IPS-11a (cell line): ENCODE measurements at regions not wholly inside any gene's neighbourhood (a gene's known extent, or its start where the extent isn't known, plus 50 kb on each side); places are given as distances from the start of the nearest gene placed in this dataset.

ENCODE experiments used
- H3K4me3 ChIP-seq: one replicate; pipeline ENCODE4 v1.5.1; 2013; ENCODE audit warnings: low read depth, low read length, control low read depth

DNA sequence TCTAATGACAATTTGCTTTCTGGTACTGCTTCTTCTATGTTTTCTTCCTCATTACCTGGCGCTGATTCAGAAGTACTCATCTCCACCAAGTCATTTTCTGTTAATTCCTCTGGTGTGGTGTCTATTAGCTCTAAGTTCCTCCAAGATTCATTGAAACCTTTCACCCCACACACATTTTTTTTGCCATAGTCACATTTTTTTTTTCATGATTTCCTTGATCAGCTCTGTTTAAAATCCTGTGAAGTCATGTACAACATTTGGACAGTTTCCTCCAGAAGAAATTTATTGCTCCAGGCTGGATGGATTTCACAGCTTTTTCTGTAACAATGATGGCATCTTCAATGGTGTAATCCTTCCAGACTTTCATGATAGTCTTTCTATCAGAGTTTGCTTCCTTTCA lies 243.2 kb upstream of the VEPH1 start:
- no peak overlapping the region for H3K4me3 ChIP-seq

- no peak overlapping the region for H3K4me3 ChIP-seq
Observed at GRCh38 chr3:157741607-157742006, 238.4 kb upstream of the VEPH1 start.

- H3K4me3 ChIP-seq: no peak overlapping the region
Observed at GRCh38 chr3:157738441-157738840, 235.2 kb upstream of the VEPH1 start.

DNA sequence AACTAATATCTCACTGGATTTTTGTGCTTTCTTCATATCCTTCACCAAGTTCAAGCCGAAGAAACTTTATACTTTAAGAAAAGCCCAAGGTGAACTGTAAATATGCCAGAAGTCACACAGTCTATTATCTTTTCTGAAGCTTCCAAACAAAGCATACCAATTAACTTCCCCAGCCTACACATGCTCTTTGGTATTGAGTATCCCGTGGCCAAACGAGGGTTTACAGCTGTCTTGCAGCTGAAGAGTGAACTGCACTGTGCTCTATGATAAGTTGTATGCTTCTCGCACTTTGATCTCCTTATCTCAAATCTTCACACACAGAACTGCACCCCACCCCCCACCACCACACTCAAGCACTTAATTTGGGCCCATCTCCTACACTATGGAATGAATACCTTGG lies 215.6 kb upstream of the VEPH1 start:
- no peak overlapping the region for H3K4me3 ChIP-seq

DNA sequence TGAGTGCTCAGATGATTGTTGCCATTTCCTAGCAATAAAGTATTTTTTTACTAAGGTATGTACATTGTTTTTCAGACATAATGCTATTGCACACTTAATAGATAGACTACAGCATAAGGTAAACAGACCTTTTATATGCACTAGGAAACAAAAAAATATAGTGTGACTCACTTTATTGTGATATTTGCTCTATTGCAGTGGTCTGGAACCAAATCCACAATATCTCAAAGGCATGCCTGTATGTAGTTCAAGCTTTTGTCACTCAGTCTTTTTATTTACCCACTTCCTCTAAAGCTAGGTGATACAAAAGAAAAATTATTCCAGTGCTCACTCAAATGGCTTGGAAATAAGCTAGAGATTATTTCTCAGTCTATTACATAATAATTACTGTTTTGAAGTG lies 209.9 kb upstream of the VEPH1 start:
- no peak overlapping the region for H3K4me3 ChIP-seq

DNA sequence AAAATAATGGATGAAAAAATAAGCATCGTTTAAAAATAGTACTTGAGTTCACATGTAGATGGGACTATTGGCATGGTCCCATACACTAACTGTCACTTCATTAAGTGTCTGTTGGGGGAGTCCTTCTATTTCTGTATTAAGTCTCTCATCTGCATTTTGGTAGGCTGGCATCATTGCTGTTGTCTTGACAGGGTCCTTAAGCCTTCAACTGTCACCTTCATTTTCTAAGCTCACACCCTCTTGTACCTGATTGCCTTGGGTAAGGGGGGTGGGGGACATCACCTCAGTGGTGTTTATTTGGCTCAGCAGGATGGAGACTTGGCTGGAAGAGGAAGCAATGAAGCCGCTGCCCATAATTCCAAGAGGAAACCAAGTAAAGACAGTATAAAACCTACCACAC lies 202.0 kb upstream of the VEPH1 start:
- H3K4me3 ChIP-seq: no peak overlapping the region

- H3K4me3 ChIP-seq: no peak overlapping the region
Observed at GRCh38 chr3:157700405-157700804, 197.2 kb upstream of the VEPH1 start.

GRCh38 chr3:157695586-157695985 lies 192.4 kb upstream of the VEPH1 start:
- no peak overlapping the region for H3K4me3 ChIP-seq

DNA sequence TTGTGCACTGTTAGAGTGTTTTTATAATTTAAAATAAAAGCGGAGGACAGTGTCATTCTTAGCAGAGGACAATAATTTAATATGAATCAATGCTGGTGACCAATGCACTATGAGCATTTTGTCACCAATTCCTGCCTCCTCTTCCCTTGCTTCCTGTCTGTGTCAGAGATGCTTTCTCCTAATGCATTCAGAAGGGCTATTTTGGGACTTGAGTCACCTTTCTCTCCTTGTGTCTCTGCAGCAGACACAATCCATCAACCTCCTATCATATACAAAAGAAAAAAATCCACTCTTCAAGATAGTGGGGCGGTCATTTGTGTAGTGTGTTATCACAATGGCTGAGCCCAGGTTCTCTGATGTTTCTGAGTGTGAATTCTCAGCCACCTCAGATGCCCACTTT lies 191.9 kb upstream of the VEPH1 start:
- no peak overlapping the region for H3K4me3 ChIP-seq

DNA sequence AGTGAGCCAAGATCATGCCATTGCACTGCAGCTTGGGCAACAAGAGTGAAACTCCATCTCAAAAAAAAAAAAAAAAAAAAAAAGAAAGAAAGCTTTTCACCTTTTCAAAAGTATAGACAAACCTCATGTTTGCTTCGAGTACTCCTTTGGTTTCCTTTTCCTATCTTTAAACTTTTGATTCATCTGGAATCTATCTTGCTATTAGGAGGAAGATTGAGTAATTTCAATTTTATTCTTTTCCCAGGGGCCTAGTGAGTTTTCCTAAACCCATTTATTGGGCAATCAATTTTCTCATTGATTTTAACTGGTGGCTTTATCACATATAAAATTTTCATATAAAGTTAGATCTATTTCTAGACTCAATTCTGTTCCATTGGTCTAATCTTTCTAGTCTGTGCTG lies 190.5 kb upstream of the VEPH1 start:
- no peak overlapping the region for H3K4me3 ChIP-seq

GRCh38 chr3:157692468-157692867 lies 189.3 kb upstream of the VEPH1 start:
- no peak overlapping the region for H3K4me3 ChIP-seq

DNA sequence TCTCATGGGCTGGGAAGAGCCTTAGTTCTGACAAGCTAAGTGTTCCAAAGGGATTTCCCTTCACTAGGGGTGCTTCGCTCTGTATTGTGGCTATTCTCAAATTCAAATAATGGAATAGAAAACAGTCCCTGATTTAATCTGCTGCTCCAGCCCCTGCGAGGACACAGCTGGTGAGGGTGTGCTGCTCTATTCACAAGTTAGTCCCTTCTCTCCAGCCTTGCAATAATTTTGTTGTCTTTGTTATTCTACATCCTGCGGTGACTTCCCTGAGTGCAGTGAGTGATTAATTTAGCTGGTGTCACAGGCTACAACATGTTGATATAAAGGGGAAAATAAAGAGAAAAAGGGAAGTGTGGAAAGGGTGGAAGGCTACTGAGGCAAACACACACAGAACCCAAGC lies 180.5 kb upstream of the VEPH1 start:
- no peak overlapping the region for H3K4me3 ChIP-seq

DNA sequence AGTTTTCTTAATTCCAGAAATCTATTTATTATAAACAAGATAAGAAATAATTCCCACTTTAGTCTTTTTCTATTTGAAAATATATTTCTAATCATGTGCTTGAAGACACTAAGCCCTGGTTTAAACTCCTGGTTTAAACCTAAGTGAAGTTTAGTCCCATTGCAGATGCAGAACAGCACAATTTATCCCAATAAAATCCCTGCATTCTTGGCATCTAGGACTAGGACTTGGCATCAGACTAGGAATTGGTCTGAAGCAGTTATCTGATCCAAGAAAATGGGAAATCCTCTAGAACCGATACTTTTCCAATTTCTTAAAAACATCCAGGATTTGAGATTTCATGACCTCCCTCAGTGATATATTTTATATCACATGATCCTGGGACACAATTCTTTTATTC lies 168.8 kb upstream of the VEPH1 start:
- no peak overlapping the region for H3K4me3 ChIP-seq

GRCh38 chr3:157671656-157672055 lies 168.4 kb upstream of the VEPH1 start:
- H3K4me3 ChIP-seq: no peak overlapping the region

- H3K4me3 ChIP-seq: no peak overlapping the region
Observed at GRCh38 chr3:157669416-157669815, 166.2 kb upstream of the VEPH1 start.

DNA sequence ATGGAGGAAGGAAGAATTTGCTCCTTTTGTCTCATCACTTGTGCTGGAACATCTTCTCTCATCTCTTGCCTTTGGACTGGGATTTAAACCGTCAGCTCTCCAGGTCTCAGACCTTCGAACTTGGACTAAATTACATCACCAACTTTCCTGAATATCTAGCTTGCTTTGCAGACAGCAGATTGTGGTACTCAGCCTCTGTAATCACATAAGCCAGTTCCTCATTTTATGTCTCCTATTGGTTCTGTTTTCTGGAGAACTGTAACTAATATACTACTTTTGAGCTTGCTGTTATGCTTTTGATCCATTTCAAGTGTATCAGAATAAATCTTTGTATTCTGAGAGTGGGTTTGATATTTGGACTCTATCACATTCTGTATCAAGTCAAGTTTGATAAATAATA lies 164.3 kb upstream of the VEPH1 start:
- no peak overlapping the region for H3K4me3 ChIP-seq

GRCh38 chr3:157662171-157662570 lies 159.0 kb upstream of the VEPH1 start:
- H3K4me3 ChIP-seq: no peak overlapping the region

- H3K4me3 ChIP-seq: no peak overlapping the region
Observed at GRCh38 chr3:157660847-157661246, 157.6 kb upstream of the VEPH1 start.

GRCh38 chr3:157652366-157652765 lies 149.2 kb upstream of the VEPH1 start:
- no peak overlapping the region for H3K4me3 ChIP-seq

GRCh38 chr3:157650699-157651098 lies 147.5 kb upstream of the VEPH1 start:
- H3K4me3 ChIP-seq: no peak overlapping the region

DNA sequence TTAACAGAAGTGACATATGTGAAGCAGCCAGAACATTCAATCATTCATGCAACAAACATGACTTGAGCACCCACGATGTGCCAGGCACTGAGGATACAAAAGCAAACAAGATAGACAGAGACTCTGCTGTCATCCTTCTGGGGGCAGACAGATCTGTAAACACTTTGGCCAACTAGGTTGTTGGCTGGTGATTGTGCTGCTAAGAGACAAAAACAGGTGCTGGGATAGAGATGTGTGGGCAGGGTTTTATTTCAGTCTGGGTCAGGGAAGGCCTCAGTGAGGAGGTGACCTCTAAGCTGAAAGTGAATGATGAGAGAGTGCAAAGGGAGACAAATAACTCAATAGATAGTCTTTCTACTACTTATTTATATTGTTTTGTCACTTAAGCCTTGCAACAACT lies 147.0 kb upstream of the VEPH1 start:
- H3K4me3 ChIP-seq: no peak overlapping the region

- no peak overlapping the region for H3K4me3 ChIP-seq
Observed at GRCh38 chr3:157649511-157649910, 146.3 kb upstream of the VEPH1 start.

DNA sequence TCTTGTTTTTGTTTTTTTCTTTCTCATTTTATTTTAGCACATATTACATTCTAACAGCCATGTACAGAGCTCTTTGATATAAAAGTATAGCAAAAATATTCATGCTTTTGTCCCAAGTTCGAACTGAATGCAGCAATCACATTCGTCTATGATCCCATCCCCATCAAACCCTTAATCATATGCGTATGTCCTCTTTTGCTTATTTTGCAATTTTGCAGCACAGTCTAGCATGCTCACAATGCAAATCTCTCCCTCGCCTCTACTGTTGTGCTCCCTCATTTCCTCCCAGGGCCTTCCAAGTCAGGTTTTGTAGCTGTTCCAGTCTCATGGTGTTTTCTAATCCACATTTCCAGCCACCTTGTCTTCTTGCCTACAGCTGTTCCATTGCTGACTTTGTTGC lies 144.6 kb upstream of the VEPH1 start:
- no peak overlapping the region for H3K4me3 ChIP-seq
